HL-60 (cell line): ENCODE measurements at regions not wholly inside any gene's neighbourhood (a gene's known extent, or its start where the extent isn't known, plus 50 kb on each side); places are given as distances from the start of the nearest gene placed in this dataset.

Experiments
- DNase-seq, 2 experiments: peaks; one replicate each; pipeline ENCODE4 v3.0.0-alpha.2; 2010 to 2020; ENCODE audit warnings: low read depth in 1 of 2, low spot score in 1 of 2
- H3K27ac ChIP-seq: fragments of 250-450 bp; sonication (Bioruptor Pico); replicated peaks from 2 replicates; pipeline ENCODE4 v1.5.1; 2020; ENCODE audit warnings: mild to moderate bottlenecking, moderate library complexity
- H3K27me3 ChIP-seq: fragments of 250-450 bp; sonication (Bioruptor Pico); 2 replicates; pipeline ENCODE4 v1.5.1; 2021; ENCODE audit warnings: mild to moderate bottlenecking, moderate library complexity; ENCODE audit not compliant: insufficient read depth, poor library complexity, severe bottlenecking
- H3K4me3 ChIP-seq: replicated peaks from 2 replicates; pipeline ENCODE4 v1.5.1; 2011; ENCODE audit warnings: mild to moderate bottlenecking, control low read depth, low read length; ENCODE audit not compliant: insufficient read depth
- GABPA ChIP-seq: IDR thresholded peaks from 2 replicates; pipeline ENCODE4 v1.6.1; 2012; ENCODE audit warnings: low read depth
- POLR2AphosphoS5 ChIP-seq: IDR thresholded peaks from 2 replicates; pipeline ENCODE4 v1.6.1; 2012; ENCODE audit warnings: low read depth
- REST ChIP-seq: IDR thresholded peaks from 2 replicates; pipeline ENCODE4 v1.6.1; 2012; ENCODE audit warnings: low read depth; ENCODE audit not compliant: insufficient replicate concordance
- SPI1 ChIP-seq: IDR thresholded peaks from 2 replicates; pipeline ENCODE4 v1.6.1; 2012; ENCODE audit warnings: low read depth, mild to moderate bottlenecking, borderline replicate concordance
- TF ChIP-seq, protein P1 (sequence below): IDR thresholded peaks from one replicate; pipeline ENCODE4 v1.5.1; 2011; ENCODE audit warnings: low read length, control low read depth, inconsistent platforms; ENCODE audit not compliant: insufficient read depth

- H3K27me3 ChIP-seq: no peaks in the 10 kb centered on the region
- DNase-seq: no peak
- H3K27ac ChIP-seq: no peak overlapping the region
- no peak overlapping the region for H3K4me3 ChIP-seq
- TF ChIP-seq POLR2AphosphoS5: no peak
- TF ChIP-seq, protein P1, sequence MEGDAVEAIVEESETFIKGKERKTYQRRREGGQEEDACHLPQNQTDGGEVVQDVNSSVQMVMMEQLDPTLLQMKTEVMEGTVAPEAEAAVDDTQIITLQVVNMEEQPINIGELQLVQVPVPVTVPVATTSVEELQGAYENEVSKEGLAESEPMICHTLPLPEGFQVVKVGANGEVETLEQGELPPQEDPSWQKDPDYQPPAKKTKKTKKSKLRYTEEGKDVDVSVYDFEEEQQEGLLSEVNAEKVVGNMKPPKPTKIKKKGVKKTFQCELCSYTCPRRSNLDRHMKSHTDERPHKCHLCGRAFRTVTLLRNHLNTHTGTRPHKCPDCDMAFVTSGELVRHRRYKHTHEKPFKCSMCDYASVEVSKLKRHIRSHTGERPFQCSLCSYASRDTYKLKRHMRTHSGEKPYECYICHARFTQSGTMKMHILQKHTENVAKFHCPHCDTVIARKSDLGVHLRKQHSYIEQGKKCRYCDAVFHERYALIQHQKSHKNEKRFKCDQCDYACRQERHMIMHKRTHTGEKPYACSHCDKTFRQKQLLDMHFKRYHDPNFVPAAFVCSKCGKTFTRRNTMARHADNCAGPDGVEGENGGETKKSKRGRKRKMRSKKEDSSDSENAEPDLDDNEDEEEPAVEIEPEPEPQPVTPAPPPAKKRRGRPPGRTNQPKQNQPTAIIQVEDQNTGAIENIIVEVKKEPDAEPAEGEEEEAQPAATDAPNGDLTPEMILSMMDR: no peak
- TF ChIP-seq REST: no peak
- TF ChIP-seq GABPA: no peak
- no peak for TF ChIP-seq SPI1
Measured at GRCh38 chr5:117095346-117096332, 521.0 kb upstream of the SEMA6A start.

DNA sequence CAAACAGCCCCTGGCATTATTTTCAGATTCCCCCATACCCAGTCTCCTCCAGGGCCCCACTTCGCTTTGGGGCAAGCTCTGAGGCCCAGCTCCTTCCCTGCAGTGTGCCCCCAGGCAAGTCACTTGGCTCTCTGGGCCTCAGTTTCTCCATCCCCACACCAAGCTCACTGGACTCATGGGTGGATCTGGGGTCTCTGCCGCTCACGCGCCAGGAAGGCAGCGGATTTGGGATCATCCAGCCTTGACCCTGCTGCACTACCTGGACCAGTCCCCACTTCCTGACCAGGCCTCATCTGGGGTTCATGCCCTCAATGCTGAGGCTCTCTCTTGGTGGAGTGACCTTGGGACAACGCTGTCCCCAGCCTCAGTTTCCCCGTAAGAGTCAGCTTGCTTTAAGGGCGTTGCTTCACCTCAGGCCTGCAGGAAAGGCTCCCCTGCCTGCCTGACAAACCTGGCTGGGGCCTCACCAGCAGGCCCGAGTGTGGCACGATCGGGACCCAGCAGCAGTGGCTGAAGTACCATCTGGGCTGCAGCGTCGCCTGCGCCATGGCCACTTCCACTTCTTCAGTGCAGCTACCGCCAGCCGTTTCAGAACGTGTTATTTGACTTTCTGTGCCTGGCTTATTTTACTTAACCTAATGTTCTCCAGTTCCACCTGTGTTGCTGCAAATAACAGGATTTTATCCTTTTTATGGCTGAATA lies 519.6 kb upstream of the SEMA6A start:
- no peak for DNase-seq
- no peak for TF ChIP-seq POLR2AphosphoS5
- TF ChIP-seq, protein P1: no peak
- TF ChIP-seq GABPA: no peak
- TF ChIP-seq REST: no peak
- no peak for TF ChIP-seq SPI1
- no peaks in the 10 kb centered on the region for H3K27me3 ChIP-seq
- no peak overlapping the region for H3K4me3 ChIP-seq
- H3K27ac ChIP-seq: no peak overlapping the region

DNA sequence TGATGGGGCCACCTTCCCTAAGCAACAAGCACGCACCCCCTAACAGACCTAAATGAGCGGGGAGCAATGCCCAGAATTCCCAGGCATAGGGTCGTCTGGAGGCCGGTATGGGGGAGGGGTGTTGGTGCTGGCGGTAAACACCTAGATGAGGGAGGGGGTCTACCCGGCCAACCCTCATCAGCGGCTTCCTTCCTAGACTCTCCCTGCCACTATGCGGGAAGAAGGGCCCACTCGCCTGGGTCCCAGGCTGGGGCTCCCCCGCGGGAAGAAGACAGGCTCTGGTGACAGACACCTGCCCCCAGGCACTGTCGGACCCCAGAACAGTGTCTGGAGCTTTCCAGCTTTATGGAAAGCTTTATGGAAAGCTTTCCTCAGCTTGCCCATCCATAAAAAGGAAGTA lies 519.0 kb upstream of the SEMA6A start:
- DNase-seq: no peak
- Histone ChIP-seq H3K4me3 (no peak overlapping the region), H3K27ac (no peak overlapping the region), H3K27me3 (no peaks in the 10 kb centered on the region)
- TF ChIP-seq POLR2AphosphoS5: no peak
- no peak for TF ChIP-seq REST
- TF ChIP-seq SPI1: no peak
